Omental fat pad (tissue), 3 donors: ENCODE measurements at regions not wholly inside any gene's neighbourhood (a gene's known extent, or its start where the extent isn't known, plus 50 kb on each side); places are given as distances from the start of the nearest gene placed in this dataset.

Experiments used
- ATAC-seq: fragments of 150-250 bp; one replicate; pipeline ENCODE4 v1.9.1; 2016; ENCODE audit warnings: mild to moderate bottlenecking, moderate library complexity; ENCODE audit not compliant: low FRiP score
- DNase-seq: peaks from one replicate; pipeline ENCODE4 v3.0.0-alpha.2; 2019; ENCODE audit warnings: low spot score
- CTCF ChIP-seq, 3 donors: fragments of 450-650 bp; IDR thresholded peaks; one replicate each; pipeline ENCODE4 v1.5.1; 2016 to 2017; ENCODE audit warnings: antibody characterized with exemption in 3 of 3, mild to moderate bottlenecking in 3 of 3, moderate library complexity in 2 of 3

GRCh38 chr4:28518561-28519165 lies 1658.0 kb downstream of the STIM2 start:
- TF ChIP-seq CTCF (IDR thresholded peaks at IDR 0.05): no peak
- DNase-seq (no peak), ATAC-seq (no peak)

- ATAC-seq (no peak), DNase-seq (no peak)
- no peak for TF ChIP-seq CTCF (IDR thresholded peaks at IDR 0.05)
Observed at GRCh38 chr4:28523681-28524190, 1663.1 kb downstream of the STIM2 start.

- DNase-seq (no peak), ATAC-seq (no peak)
- TF ChIP-seq CTCF (IDR thresholded peaks at IDR 0.05): no peak
Observed at GRCh38 chr4:28536124-28536523, 1675.5 kb downstream of the STIM2 start.

- TF ChIP-seq CTCF (IDR thresholded peaks at IDR 0.05): no peak
- ATAC-seq (no peak), DNase-seq (no peak)
Observed at GRCh38 chr4:28545986-28546385, 1685.3 kb downstream of the STIM2 start.

GRCh38 chr4:28548136-28548535 lies 1687.5 kb downstream of the STIM2 start:
- no peak for DNase-seq

GRCh38 chr4:28548594-28548993 lies 1688.0 kb downstream of the STIM2 start:
- DNase-seq (no peak), ATAC-seq (no peak)
- TF ChIP-seq CTCF (IDR thresholded peaks at IDR 0.05): no peak

More at GRCh38 chr4:28548136-28548535, 1687.5 kb downstream of the STIM2 start:
- no peak for TF ChIP-seq CTCF (IDR thresholded peaks at IDR 0.05)
- no peak for ATAC-seq

- no peak for TF ChIP-seq CTCF (IDR thresholded peaks at IDR 0.05)
- no peak for ATAC-seq
- DNase-seq: no peak
Observed at GRCh38 chr4:28555866-28556265, 1695.2 kb downstream of the STIM2 start.
